ENCODE measurements at regions not wholly inside any gene's neighbourhood (a gene's known extent, or its start where the extent isn't known, plus 50 kb on each side); places are given as distances from the start of the nearest gene placed in this dataset.
A peak's percentile ranks its signal among the peaks of the same experiment; 100 is the strongest.

GRCh38 chr5:68071736-68072135 lies 143.8 kb upstream of the PIK3R1 start:
- POLR2A ChIA-PET: no interaction called here
- Histone ChIP-seq H4K20me1 (ENCODE audit: control insufficient read depth, insufficient read depth) (no peaks in the 10 kb centered on the region), H3K27me3 (replicated peaks in 1 of 2; ENCODE audit: control insufficient read depth in 2 of 2, insufficient read depth in 2 of 2, low read length in 1 of 2) (no peaks in the 10 kb centered on the region), H3K36me3 (ENCODE audit: control insufficient read depth in 2 of 2, insufficient read depth in 2 of 2, low read length in 1 of 2) (no peaks in the 10 kb centered on the region), H3K4me1 (ENCODE audit: control insufficient read depth, insufficient read depth, low read length) (peaks cover 14% of the 10 kb centered on the region), H3K9ac (ENCODE audit: control insufficient read depth, insufficient read depth, low read length) (no peak overlapping the region), H3K27ac (ENCODE audit: control insufficient read depth, insufficient read depth) (no peak overlapping the region), H3K9me3 (replicated peaks; ENCODE audit: control insufficient read depth, insufficient read depth, low read length) (no peaks in the 10 kb centered on the region), H3K79me2 (ENCODE audit: control insufficient read depth, insufficient read depth, low read length) (no peaks in the 10 kb centered on the region), H2AFZ (ENCODE audit: control insufficient read depth, low read depth, low read length) (no peak overlapping the region), H3K4me2 (ENCODE audit: control insufficient read depth, insufficient read depth) (no peak overlapping the region), H3K4me3 (no peak overlapping the region)
- intact Hi-C loops (cut with micrococcal nuclease; ENCODE audit: unreplicated experiment): loop anchor here (2.0 to 5.0 kb wide), 3 partner anchors 29 to 171 kb away; no protein-coding TSS in a partner anchor
- RAD21 ChIA-PET (ENCODE audit: unreplicated experiment): interaction anchor here (0.7 kb wide), 1 partner anchor 465 kb away, joined by 3 read pairs; no protein-coding TSS in a partner anchor
- DNase-seq (ENCODE audit: low read depth, low spot score): no peak
- BruUV-seq (replicated peaks): no TSS peak
- SMC1A ChIA-PET (ENCODE audit: uncharacterized antibody, unreplicated experiment): no interaction called here
- no peak for FAIRE-seq
- in situ Hi-C loops (cut with MboI): no loop called here
- CTCF ChIA-PET: no interaction called here
- no peak for ATAC-seq
- 48% methylated on average over 6 of the region's 6 CpGs for whole genome bisulfite sequencing (ENCODE audit: insufficient coverage, insufficient replicate concordance, low lambda C conversion rate, missing lambda C conversion rate)
- TF ChIP-seq SREBF1 (IDR thresholded peaks at IDR 0.05; ENCODE audit: low read length): no peak
- no peak for TF ChIP-seq STAT3 (IDR thresholded peaks at IDR 0.05; ENCODE audit: low read depth, low read length)
- TF ChIP-seq NFYB (IDR thresholded peaks at IDR 0.05; ENCODE audit: insufficient read depth, low read depth, low read length): no peak
- no peak for TF ChIP-seq SRF (IDR thresholded peaks at IDR 0.05; ENCODE audit: low read depth in 2 of 2, low read length in 2 of 2)
- TF ChIP-seq IRF3 (IDR thresholded peaks at IDR 0.05): no peak
- TF ChIP-seq EZH2 (IDR thresholded peaks at IDR 0.05; ENCODE audit: borderline replicate concordance, control insufficient read depth, low read depth, low read length): no peak
- no peak for TF ChIP-seq SREBF2 (IDR thresholded peaks at IDR 0.05; ENCODE audit: low read length)
- no peak for TF ChIP-seq CBX3 (IDR thresholded peaks at IDR 0.05; ENCODE audit: borderline replicate concordance, low read depth)
- no peak for TF ChIP-seq MTA3 (IDR thresholded peaks at IDR 0.05; ENCODE audit: borderline replicate concordance, low read length)
- TF ChIP-seq STAT1 (conservative IDR thresholded peaks at IDR 0.05): no peak
- no peak for TF ChIP-seq WRNIP1 (IDR thresholded peaks at IDR 0.05; ENCODE audit: borderline replicate concordance, low read depth, low read length)
- TF ChIP-seq BHLHE40 (IDR thresholded peaks at IDR 0.05; ENCODE audit: borderline replicate concordance in 1 of 2, low read depth in 2 of 2, low read length in 1 of 2): peak in 1 of 2 experiments; percentile 62; a peak in 2 of 4 replicates
- no peak for TF ChIP-seq ZBTB33 (IDR thresholded peaks at IDR 0.05)
- no peak for TF ChIP-seq FOXM1 (IDR thresholded peaks at IDR 0.05; ENCODE audit: low read depth, low read length)
- TF ChIP-seq, protein P1, sequence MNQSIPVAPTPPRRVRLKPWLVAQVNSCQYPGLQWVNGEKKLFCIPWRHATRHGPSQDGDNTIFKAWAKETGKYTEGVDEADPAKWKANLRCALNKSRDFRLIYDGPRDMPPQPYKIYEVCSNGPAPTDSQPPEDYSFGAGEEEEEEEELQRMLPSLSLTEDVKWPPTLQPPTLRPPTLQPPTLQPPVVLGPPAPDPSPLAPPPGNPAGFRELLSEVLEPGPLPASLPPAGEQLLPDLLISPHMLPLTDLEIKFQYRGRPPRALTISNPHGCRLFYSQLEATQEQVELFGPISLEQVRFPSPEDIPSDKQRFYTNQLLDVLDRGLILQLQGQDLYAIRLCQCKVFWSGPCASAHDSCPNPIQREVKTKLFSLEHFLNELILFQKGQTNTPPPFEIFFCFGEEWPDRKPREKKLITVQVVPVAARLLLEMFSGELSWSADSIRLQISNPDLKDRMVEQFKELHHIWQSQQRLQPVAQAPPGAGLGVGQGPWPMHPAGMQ (IDR thresholded peaks at IDR 0.05; ENCODE audit: borderline replicate concordance): no peak
- TF ChIP-seq TARDBP (IDR thresholded peaks at IDR 0.05; ENCODE audit: borderline replicate concordance): no peak
- TF ChIP-seq SKIL (IDR thresholded peaks at IDR 0.05; ENCODE audit: low read depth, poor library complexity, severe bottlenecking): no peak
- peak; percentile 39; the same call in 1 of the 2 replicates for TF ChIP-seq RUNX3 (IDR thresholded peaks at IDR 0.05; ENCODE audit: low read length)
- no peak for TF ChIP-seq ASH2L (IDR thresholded peaks at IDR 0.05; ENCODE audit: borderline replicate concordance, low read depth)
